ENCODE measurements at regions not wholly inside any gene's neighbourhood (a gene's known extent, or its start where the extent isn't known, plus 50 kb on each side); places are given as distances from the start of the nearest gene placed in this dataset.

GRCh38 chr13:89294115-89294867 is 1623.1 kb downstream of the SLITRK5 start:
- ATAC-seq, result no peak
- Histone ChIP-seq H3F3A (ENCODE audit: low read length, unreplicated experiment) (no peaks in the 10 kb centered on the region), H3K79me2 (ENCODE audit: low read length) (no peaks in the 10 kb centered on the region), H3K9me3 (ENCODE audit: low read length) (no peaks in the 10 kb centered on the region), H4K20me1 (ENCODE audit: low read length) (no peaks in the 10 kb centered on the region), H2AFZ (ENCODE audit: low read length) (no peak overlapping the region), H3K27me3 (ENCODE audit: low read length) (no peaks in the 10 kb centered on the region), H3K4me3 (ENCODE audit: low read length) (no peak overlapping the region), H3K4me2 (ENCODE audit: low read length) (no peak overlapping the region), H3K36me3 (ENCODE audit: low read depth, low read length) (no peaks in the 10 kb centered on the region), H3K4me1 (ENCODE audit: insufficient read depth, low read length) (no peaks in the 10 kb centered on the region), H3K9me2 (replicated peaks; ENCODE audit: low read length) (no peaks in the 10 kb centered on the region), H3K27ac (ENCODE audit: low read length) (no peak overlapping the region), H3K9ac (ENCODE audit: low read length) (no peak overlapping the region)
- intact Hi-C loops (cut with micrococcal nuclease), result no loop called here
- ChIA-PET CTCF (no interaction called here), POLR2A (ENCODE audit: unreplicated experiment) (no interaction called here)
- no peak for DNase-seq
- TF ChIP-seq EZH2 (IDR thresholded peaks at IDR 0.05; ENCODE audit: low read length, unreplicated experiment) (no peak), CTCF (conservative IDR thresholded peaks at IDR 0.05; ENCODE audit: low read depth, low read length) (no peak), EZH2phosphoT487 (IDR thresholded peaks at IDR 0.05; ENCODE audit: borderline replicate concordance, low read length) (no peak)
- no TSS peak for BruUV-seq (replicated peaks)

- no peaks in the 10 kb centered on the region for H3K36me3 ChIP-seq (ENCODE audit: low read depth, low read length)
- no peaks in the 10 kb centered on the region for H3K9me2 ChIP-seq (replicated peaks; ENCODE audit: low read length)
- BruUV-seq (replicated peaks), result no TSS peak
- H3F3A ChIP-seq (ENCODE audit: low read length, unreplicated experiment), result no peaks in the 10 kb centered on the region
- no peaks in the 10 kb centered on the region for H3K27me3 ChIP-seq (ENCODE audit: low read length)
- no peaks in the 10 kb centered on the region for H3K79me2 ChIP-seq (ENCODE audit: low read length)
- DNase-seq (no peak), ATAC-seq (no peak)
- CTCF ChIA-PET, result no interaction called here
- no peak overlapping the region for H2AFZ ChIP-seq (ENCODE audit: low read length)
- no peak overlapping the region for H3K9ac ChIP-seq (ENCODE audit: low read length)
- intact Hi-C loops (cut with micrococcal nuclease), result no loop called here
- H3K9me3 ChIP-seq (ENCODE audit: low read length), result no peaks in the 10 kb centered on the region
- no peak for TF ChIP-seq CTCF (conservative IDR thresholded peaks at IDR 0.05; ENCODE audit: low read depth, low read length)
- TF ChIP-seq EZH2 (IDR thresholded peaks at IDR 0.05; ENCODE audit: low read length, unreplicated experiment), result no peak
- TF ChIP-seq EZH2phosphoT487 (IDR thresholded peaks at IDR 0.05; ENCODE audit: borderline replicate concordance, low read length), result no peak
- POLR2A ChIA-PET (ENCODE audit: unreplicated experiment), result no interaction called here
- no peak overlapping the region for H3K4me3 ChIP-seq (ENCODE audit: low read length)
- H3K27ac ChIP-seq (ENCODE audit: low read length), result no peak overlapping the region
- H3K4me1 ChIP-seq (ENCODE audit: insufficient read depth, low read length), result peaks cover 8% of the 10 kb centered on the region; the same call in 1 of the 2 replicates
- H3K4me2 ChIP-seq (ENCODE audit: low read length), result no peak overlapping the region
- H4K20me1 ChIP-seq (ENCODE audit: low read length), result no peaks in the 10 kb centered on the region
Measured at GRCh38 chr13:89307278-89307677, 1636.1 kb downstream of the SLITRK5 start.
